HG02571 (cell line): ENCODE measurements at regions not wholly inside any gene's neighbourhood (a gene's known extent, or its start where the extent isn't known, plus 50 kb on each side); places are given as distances from the start of the nearest gene placed in this dataset.

Source experiments
- ATAC-seq: cut with Tn5 transposase; IDR thresholded peaks from one replicate; pipeline ENCODE4 v1.9.1; 2021; ENCODE audit warnings: mild to moderate bottlenecking, moderate library complexity; ENCODE audit not compliant: unreplicated experiment

- peak; percentile 84 for ATAC-seq
Measured at GRCh38 chr11:128302425-128303186, 284.8 kb downstream of the ETS1 start.

GRCh38 chr11:128301756-128302155 lies 285.6 kb downstream of the ETS1 start:
- ATAC-seq, result no peak

- no peak for ATAC-seq
Measured at GRCh38 chr11:128300785-128301184, 286.6 kb downstream of the ETS1 start.

- ATAC-seq, result no peak
Measured at GRCh38 chr11:128299132-128299726, 288.1 kb downstream of the ETS1 start.

- ATAC-seq, result no peak
Measured at GRCh38 chr11:128298271-128298670, 289.1 kb downstream of the ETS1 start.

GRCh38 chr11:128297805-128298204 lies 289.6 kb downstream of the ETS1 start:
- no peak for ATAC-seq

GRCh38 chr11:128297091-128297651 lies 290.2 kb downstream of the ETS1 start:
- no peak for ATAC-seq

- no peak for ATAC-seq
Measured at GRCh38 chr11:128294671-128295050, 292.7 kb downstream of the ETS1 start.

- ATAC-seq, result no peak
Measured at GRCh38 chr11:128294001-128294670, 293.2 kb downstream of the ETS1 start.

GRCh38 chr11:128291835-128292234 lies 295.5 kb downstream of the ETS1 start:
- no peak for ATAC-seq

GRCh38 chr11:128291007-128291406 lies 296.4 kb downstream of the ETS1 start:
- ATAC-seq, result no peak

GRCh38 chr11:128290106-128290840 lies 297.1 kb downstream of the ETS1 start:
- peak; percentile 72 for ATAC-seq

- no peak for ATAC-seq
Measured at GRCh38 chr11:128289048-128289447, 298.3 kb downstream of the ETS1 start.

GRCh38 chr11:128288368-128288767 lies 299.0 kb downstream of the ETS1 start:
- no peak for ATAC-seq

GRCh38 chr11:128285321-128285720 lies 302.0 kb downstream of the ETS1 start:
- ATAC-seq, result no peak

- ATAC-seq, result no peak
Measured at GRCh38 chr11:128284634-128285033, 302.7 kb downstream of the ETS1 start.

GRCh38 chr11:128283451-128283850 lies 303.9 kb downstream of the ETS1 start:
- ATAC-seq, result no peak

- ATAC-seq, result no peak
Measured at GRCh38 chr11:128282053-128282452, 305.3 kb downstream of the ETS1 start.

- ATAC-seq, result no peak
Measured at GRCh38 chr11:128279866-128280265, 307.5 kb downstream of the ETS1 start.

GRCh38 chr11:128273736-128274135 lies 313.6 kb downstream of the ETS1 start:
- no peak for ATAC-seq

- no peak for ATAC-seq
Measured at GRCh38 chr11:128271401-128271800, 316.0 kb downstream of the ETS1 start.
